Activated CD8-positive, alpha-beta memory T cell treated with anti-CD3 and anti-CD28 coated beads, Interleukin-2, amount 50 U/mL, for 24 hours (primary cell): ENCODE measurements at regions not wholly inside any gene's neighbourhood (a gene's known extent, or its start where the extent isn't known, plus 50 kb on each side); places are given as distances from the start of the nearest gene placed in this dataset.
"Not testable (repeated sequence)": the region's sequence is repeated elsewhere in the genome, so short reads cannot be mapped to it uniquely, and the experiment has no call there.

Experiments
- DNase-seq: peaks from one replicate; pipeline ENCODE4 v3.0.0-alpha.2; 2020; ENCODE audit errors: extremely low read depth

DNA sequence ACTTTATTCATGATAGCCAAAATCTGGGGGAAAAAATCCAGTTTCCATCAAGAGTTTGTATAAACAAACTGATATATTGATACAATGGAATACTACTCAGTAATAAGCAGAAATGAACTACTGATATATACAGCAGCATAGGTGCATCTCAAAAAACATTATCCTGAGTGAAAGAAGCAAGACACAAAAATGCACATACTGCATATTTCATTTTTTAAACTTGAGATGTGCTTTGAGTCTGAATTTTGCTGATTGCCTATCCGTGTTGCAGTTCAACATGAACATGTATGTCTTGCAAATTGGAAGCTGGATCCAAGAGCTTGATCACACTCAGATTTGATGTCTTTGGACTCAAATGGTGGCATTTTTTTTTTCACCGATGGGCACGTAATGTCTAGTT lies 132.4 kb downstream of the TSEN15 start:
- DNase-seq = no peak

DNA sequence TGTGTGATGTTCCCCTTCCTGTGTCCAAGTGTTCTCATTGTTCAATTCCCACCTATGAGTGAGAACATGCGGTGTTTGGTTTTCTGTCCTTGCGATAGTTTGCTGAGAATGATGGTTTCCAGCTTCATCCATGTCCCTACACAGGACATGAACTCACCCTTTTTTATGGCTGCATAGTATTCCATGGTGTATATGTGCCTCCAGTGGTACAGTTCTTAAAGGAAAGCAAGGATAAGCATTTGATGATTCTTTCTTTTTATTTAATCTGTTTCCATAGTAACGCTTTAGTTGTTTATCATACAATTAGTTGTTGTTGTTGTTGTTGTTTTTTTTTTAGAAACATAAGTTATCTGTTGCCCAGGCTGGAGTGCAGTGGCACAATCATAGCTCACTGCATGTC lies 133.1 kb downstream of the TSEN15 start:
- not testable (repeated sequence) for DNase-seq

DNA sequence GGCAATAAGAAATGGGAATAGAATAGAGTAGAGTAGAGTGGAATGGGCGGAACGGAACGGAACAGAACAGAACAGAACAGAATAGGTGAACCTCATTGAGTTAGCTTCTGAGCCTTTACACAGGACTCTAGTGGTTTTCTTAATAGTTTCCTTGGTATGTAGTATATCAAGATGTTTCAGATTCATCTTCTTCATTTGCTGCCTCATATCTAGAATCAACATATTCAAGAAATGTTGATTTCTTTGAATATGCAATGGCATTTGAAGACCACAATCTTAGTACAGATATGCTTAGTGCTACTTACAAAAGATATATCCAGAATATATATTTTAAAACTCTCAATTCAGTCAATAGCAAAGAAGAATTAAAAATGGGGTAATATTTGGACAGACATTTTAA lies 133.8 kb downstream of the TSEN15 start:
- DNase-seq = no peak

DNA sequence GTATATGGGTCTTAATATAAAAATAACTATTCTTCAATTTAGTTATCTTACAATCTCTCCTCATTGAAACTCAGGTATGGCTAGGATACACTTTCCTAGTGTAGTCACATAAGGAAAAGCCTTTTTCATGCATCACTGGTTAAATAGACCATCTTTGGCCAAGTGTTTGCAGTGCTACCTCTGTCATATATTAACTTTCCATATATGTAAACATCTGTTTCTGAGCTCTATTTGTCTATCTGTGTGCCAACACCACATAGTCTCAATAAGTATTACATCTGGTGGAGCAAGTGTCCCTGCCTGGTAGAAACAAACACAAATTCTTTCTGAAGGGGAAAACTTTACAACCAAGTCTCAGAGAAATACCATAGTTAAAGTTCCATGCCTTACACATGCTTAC lies 134.6 kb downstream of the TSEN15 start:
- no peak for DNase-seq

DNA sequence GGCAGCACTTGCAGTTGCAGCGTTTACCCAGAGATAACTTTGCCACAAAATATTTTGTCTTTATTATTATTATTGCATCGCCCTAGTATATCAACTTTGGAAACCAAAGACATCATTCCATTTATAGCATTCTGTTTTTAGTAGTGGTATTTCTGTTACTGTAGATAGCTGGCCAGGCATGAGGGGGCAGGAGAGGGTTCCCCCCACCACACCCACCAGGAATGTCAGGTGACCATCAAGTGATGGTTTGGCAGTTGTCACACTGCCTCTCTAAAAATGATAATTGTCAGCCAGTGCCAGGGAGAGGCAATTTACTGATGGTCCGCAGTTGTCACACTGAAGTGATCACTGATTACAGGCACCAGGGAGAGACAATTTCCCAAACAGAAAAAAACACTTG lies 135.6 kb downstream of the TSEN15 start:
- DNase-seq = no peak

DNA sequence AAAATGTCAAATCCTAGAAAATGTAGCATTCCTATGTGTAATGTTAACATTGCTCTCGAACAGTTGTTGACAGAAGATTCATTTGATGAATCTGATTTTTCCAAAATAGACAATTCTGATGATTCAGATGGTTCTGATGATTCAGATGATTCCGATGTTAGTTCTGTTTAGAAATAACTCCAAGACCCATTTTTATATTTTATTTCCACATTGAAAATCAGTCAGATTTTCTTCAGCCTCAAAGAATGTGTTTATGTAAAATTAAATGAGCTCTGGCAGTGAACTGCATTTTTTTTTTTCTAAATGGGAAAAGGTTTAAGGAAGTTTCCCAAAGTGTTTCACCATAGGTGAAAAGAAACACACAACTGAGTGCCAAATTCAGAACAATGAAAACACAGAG lies 136.5 kb downstream of the TSEN15 start:
- no peak for DNase-seq

DNA sequence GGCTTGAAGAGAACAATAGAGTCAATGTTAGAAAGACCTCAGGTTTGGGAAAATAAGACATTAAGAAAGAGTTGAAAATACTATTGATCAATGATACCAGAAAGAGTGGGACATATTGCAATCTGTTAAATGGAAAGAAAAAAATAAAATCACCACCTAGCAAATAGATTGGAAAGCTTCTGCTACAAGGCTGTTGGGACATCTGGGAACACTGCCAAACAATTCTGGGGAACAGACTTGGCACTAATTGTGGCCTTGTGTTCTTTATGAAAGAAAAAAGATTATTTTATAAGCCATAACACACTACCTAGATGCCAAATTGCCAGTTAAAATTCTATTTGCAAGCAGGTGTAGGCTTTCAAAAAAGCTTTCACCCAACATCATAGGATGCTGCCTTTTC lies 137.8 kb downstream of the TSEN15 start:
- DNase-seq = no peak

DNA sequence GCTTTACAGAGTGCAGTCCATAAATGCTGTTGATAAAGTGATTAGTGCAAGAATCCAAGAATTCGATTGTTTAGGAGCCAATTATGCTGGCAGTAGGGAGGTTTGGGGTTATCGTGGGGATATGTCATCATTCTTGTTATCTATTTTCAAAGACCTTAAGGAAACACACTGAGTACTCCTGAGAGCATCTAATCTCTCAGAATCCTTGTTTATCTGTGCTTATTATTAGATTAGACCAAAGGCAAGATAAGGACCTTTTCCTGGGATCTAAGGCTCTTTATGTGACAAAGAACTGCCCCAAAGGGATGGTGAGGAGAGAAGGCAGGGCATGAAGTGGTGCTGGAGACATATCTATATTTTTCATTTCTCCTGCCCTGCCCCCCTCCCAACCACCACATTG lies 139.1 kb downstream of the TSEN15 start:
- no peak for DNase-seq

DNA sequence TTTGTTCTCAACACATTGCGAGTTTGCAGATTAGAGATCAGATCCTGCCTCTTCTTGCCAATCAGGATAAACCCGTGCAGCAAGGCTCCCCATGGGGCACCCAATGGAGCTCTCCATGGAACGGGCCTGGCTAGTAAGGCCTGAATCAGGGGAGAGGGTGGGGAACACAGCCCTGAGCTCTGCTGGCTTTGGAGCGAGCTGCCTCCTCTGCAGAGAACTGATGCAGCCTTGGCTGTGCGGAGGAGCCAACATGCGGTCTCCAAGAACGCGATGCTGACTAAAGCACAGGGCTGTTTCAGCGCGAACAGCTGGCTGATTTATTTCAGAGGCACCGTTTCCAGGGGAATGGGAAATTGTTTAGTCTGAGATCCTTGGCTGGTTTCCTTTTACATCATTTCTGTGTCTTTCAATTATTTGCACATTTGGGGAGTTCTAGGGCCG lies 139.7 kb downstream of the TSEN15 start:
- no peak for DNase-seq

DNA sequence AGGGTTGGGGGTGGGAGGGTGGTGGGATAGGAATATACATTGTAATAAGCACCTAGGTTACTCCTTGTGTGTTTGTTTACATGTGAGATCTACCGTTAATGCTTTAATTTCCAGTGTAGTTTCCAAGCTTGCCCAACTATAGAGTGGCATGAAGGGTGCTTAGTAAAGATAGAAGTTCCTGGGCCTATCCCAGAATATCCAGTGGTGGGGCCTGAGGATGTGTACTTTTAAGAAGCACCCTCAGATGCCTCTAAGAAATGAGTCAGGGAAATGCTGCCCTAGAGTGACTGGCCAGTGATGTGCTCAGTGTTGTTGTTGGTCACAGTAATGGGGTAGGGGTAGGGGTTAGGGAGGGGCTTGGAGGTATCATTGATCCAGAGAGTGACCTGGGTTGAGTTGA lies 141.3 kb downstream of the TSEN15 start:
- no peak for DNase-seq

DNA sequence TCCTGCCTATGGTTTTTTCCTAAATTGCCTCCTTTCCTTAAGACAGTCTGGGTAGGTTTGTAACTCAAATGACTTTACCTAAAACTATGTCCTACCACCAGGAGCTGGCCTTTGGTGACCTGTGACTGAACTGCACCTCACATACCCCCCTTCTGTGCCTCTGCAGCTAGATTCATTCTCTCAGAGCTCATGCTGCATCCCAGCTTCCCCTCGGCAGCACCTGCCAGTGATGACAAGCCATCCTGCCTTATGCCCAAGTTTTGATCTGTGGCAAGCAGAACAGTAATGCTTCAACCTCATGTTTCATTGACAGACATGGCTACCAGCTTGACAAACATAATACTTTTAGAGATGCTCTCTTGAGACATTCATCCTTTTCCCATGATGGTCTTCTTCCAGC lies 141.9 kb downstream of the TSEN15 start:
- no peak for DNase-seq

DNA sequence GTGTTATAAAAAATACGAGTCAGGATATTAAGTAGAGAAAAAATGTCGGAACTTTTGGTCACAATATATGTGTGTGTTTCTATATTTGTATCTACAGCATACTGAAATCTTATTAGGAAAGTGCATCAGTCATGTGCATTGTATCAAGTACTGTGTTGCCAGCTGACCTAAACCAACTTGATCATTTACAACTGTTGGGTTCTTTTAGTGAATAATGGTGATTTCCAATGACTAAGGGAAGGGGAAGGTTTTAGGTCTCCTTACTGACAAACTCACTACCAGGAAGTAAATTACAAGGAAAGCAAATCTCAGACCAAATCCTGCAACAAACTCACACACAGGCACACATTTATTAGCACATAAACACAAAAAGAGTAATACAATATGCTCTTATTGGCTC lies 142.7 kb downstream of the TSEN15 start:
- DNase-seq = no peak

DNA sequence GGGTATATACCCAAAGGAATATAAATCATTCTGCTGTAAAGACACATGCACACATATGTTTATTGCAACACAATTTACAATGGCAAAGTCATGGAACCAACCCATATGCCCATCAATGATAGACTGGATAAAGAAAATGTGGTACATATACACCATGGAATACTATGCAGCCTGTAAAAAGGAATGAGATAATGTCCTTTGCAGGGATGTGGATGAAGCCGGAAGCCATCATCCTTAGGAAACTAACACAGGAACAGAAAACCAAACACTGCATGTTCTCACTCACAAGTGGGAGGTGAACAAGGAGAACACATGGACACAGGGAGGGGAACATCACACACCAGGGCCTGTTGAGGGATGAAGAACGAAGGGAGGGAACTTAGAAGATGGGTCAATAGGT lies 144.2 kb downstream of the TSEN15 start:
- DNase-seq = not testable (repeated sequence)

DNA sequence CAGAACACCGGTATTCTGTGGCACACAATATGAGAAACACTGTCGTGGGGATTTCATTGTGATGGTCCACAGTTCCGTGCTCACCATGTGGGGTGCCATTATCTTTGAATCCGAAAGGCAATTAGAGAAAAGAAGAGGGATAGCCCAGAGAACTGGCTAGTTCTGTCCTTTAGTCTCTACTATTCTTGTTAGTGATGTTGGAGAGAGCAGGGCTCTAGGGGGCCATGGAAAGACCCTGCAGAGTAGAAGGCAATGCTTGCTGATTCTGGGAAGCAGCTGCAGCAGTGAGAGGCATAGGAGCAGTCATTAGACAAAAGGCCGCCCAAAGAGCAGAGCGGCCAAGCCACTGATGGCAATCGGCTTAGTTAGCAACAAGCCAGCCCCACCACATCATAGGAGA lies 146.3 kb downstream of the TSEN15 start:
- no peak for DNase-seq

DNA sequence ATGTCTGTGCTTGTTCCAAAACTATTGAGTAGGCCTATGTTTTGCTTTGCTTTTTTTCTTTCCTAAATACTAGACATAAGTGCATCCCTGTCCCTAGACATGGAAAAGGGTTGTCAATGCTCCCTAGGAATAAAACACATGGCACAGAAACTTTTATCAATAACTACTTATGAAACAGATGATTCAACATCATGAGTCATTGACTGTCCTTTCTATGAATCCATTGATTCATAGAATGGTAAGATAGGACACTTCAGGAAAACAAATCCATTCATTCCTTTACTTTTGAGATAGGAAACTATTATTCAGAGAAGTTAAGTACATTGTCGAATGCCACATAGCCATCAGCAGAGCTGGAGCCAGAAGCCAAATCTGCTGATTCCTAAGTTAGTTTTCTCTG lies 147.5 kb downstream of the TSEN15 start:
- DNase-seq = no peak

DNA sequence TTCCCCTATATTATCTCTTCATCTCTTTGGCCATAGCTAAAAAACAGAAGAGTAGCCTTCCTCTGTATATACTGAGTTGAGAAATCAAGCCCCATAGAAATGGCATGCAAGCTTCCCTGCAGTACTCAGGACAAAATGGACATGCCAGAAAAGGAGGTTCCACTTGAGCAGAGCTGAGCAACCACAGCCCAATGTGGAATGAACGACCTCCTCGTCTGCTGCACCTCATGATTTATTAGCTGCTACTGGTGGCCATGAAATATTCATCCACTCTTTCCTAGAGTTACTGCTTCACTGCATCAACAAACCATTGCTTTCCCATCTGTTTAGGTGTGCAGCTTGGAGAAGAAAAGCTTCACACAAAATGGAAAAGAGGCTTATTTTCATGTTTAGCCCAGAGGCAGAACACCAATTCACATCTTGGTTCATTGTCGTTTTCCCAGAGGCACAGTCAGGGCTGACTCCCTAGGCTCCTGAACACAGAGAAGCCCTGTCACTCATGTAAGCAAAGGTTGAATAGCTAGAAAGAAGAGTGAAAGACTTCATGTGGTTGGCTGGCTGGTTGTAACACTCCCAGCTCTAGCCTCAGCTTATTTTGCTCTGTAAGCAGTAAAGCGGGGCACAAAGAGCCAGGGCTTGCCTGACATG lies 148.0 kb downstream of the TSEN15 start:
- DNase-seq = no peak

DNA sequence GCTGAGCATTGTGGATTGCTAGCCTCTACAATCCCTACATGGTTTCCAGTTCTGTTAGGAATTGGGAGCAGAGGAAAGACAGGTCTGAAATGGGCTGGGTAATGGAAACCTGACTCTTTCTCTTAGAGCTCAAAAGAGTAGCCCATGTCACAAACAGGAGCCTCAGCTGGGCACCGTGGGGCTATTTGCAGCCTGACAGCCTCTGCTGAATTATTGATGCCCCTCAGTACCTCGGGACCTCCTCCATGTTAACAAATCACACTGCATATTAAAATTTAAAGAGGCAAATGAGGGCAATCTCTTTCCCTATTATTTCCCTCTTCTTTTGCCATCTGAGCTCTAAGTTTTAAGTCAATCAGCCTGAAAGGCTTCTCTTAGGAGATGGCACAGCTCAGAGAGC lies 157.1 kb downstream of the TSEN15 start:
- DNase-seq = no peak

DNA sequence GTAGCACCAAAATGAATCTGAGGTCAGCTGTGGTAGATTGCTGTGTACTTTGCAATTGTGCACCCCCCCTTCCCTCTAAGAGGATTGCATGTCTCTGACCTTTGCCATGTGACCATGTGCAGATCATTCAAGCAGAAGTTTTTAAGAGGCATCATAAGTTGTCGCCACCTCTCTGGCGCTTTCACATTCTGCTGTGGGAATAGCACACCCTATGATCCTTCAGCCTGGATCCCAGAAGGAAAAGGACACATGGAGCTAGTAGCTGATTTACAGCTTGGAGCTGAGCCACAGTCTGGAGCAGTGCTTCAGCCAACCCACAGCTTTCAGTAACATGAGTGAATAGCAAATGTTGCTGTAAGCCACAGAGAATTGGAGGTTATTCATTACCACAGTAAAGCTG lies 158.5 kb downstream of the TSEN15 start:
- no peak for DNase-seq

DNA sequence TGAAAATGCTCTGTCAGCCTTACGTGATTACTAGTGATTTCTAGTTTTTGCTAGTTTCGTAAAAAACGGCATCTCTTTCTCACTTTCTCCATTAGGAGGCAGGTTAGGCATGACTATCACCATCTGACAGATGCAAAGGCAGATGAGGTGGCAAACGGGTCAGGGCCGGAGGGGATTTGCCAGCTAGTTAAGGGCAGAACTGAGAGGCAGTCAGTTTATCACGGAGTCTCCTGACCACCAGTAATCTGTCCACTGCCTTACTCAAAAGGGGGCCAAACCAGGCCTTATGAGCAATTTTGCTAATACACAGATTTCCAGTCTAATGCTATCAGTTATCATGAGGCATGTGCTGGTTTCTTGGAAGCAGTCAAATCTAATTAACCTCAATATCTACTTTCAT lies 159.3 kb downstream of the TSEN15 start:
- DNase-seq = no peak

DNA sequence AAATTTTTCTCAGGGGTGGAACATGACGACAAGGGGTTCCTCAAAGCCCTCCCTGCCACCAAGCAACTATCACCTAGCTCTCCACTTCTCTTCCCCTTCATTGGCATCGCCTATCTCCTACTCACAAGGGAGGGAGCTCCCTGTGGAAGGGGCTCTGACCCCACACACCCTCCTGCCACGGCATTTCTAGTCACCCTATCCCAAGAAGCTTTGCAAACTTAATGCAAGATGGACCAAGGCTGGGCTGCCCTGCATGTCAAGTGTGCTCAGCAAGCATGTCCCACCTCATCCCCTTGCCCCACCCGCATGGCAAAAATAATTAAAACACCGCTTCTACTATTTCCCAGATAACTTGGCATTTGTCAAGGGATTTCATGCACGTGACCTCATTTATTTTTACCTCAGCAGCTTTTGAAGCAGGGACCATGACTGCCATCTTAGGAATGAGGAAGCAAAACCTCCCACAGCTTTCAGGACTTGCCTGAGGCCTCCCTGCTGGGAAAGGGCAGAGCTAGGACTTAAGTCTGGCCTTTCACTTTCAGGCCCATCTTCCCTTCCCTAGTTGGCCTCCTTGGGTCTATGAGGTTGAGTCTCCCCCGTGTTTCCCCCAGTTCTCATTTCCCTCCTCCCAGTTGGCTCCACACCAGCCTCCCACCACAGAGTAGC lies 161.3 kb downstream of the TSEN15 start:
- DNase-seq = no peak

DNA sequence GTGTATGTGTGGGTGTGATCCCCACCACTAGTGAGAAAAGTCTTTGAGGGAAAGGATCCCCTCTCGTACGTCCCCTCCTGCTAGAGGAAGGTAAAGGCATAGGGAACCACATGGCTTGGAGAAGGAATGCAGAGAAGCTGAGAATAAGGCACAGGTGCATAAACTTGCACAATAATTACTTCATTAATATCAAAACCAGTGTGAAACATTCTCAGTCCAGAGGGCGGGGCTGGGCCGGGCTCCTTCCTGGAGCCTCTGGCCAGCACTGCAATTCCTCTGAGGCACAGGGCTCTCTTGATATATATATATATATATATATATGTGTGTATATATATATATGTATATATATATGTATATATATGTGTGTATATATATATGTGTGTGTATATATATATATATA lies 162.6 kb downstream of the TSEN15 start:
- no peak for DNase-seq

DNA sequence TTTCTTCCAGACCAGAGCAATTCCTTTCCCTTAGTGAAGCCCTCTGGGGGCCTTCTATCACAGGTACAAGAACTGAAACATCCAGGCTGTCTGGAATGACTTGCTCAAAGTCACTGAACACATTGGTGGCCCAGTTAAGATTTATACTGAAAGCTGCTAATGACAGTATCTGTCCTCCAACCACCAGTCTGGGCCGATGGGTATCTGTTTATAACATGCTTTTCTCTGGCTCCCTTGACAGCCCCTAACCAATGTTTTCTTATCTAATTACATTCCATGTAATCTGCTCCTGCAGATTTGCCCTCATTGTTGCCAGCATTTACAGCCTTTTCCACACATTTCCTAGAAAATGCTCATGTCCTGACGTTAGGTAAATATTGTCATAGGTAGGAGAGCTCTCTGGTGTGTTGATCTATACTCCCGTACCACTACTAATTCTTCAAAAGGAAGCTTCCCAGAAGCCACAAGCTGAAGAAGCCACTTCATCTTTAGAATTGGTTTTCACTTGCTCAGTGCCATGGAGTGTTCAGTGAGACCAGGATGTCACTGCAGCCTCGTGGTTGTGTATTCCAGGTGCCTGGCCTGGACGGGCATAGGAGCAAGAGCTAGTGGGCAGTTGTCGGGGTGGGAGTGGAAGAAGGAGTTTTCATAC lies 163.9 kb downstream of the TSEN15 start:
- no peak for DNase-seq

DNA sequence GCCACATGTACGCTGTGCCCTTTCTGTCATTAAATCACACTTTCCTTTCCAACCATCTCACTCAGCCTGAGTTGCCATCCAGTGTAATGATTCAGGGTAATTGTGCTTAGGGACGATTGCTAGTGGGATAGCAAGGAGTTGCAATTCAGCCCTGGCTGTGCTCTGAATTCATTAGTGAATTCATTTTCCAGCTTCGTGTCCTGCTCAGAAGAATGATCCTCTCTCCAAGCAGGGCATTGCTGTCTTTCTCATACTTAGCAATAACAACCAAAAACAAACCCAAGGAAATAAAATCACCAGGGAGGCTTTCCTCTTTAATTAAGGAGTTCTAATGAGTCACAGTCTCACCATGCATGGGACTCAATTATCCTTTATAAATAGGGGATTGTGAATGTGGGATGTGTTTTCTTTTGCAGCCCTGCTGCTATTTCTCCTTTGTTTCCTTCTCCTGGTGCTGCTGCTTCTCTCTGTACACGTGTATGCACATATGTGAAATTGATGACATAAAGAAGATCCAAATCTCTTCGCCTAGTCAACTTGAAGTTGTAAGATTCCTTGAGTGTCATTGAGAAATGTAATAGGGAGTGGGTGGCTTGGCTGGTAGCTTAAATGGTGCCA lies 167.0 kb downstream of the TSEN15 start:
- no peak for DNase-seq
